WTC11 (cell line): ENCODE measurements at regions not wholly inside any gene's neighbourhood (a gene's known extent, or its start where the extent isn't known, plus 50 kb on each side); places are given as distances from the start of the nearest gene placed in this dataset.

Experiments used
- ATAC-seq: fragments of 200-7000 bp; cut with Tn5 transposase; 2 replicates; pipeline ENCODE4 v1.10.0; 2021; ENCODE audit warnings: mild to moderate bottlenecking, moderate library complexity
- CTCF ChIA-PET: fragments of 300-600 bp; sonication (Branson Sonifier 250); formaldehyde crosslinking; loops from one replicate; lab custom pipeline; 2021; ENCODE audit warnings: antibody characterized with exemption; lab: Charles Lee
- POLR2A ChIA-PET: fragments of 350-600 bp; sonication (Branson Sonifier 250); formaldehyde crosslinking; loops from one replicate; lab custom pipeline; 2021; ENCODE audit warnings: antibody characterized with exemption; lab: Charles Lee
- DNase-seq: peaks from one replicate; pipeline ENCODE4 v3.0.0; 2021; ENCODE audit warnings: low spot score
- H3K27ac Mint-ChIP-seq: 2 replicates; pipeline ENCODE4 v1.8.0; 2021; ENCODE audit warnings: mixed read lengths
- H3K27me3 Mint-ChIP-seq: 2 replicates; pipeline ENCODE4 v1.8.0; 2021; ENCODE audit warnings: low read depth, mild to moderate bottlenecking, moderate library complexity, mixed read lengths
- H3K36me3 Mint-ChIP-seq: 2 replicates; pipeline ENCODE4 v1.8.0; 2021; ENCODE audit warnings: mixed read lengths
- H3K4me1 Mint-ChIP-seq: 2 replicates; pipeline ENCODE4 v1.8.0; 2022; ENCODE audit warnings: mixed read lengths
- H3K4me3 Mint-ChIP-seq: 2 replicates; pipeline ENCODE4 v1.8.0; 2021; ENCODE audit warnings: mild to moderate bottlenecking, moderate library complexity, mixed read lengths
- H3K9me3 Mint-ChIP-seq: 2 replicates; pipeline ENCODE4 v1.8.0; 2021; ENCODE audit warnings: mixed read lengths
- ARID4B ChIP-seq: sonication (generic); formaldehyde crosslinking; IDR thresholded peaks from 2 replicates; pipeline ENCODE4 v1.8.0; 2023; ENCODE audit warnings: missing genetic modification reagents, mild to moderate bottlenecking, borderline replicate concordance
- ATF1 ChIP-seq: sonication (generic); formaldehyde crosslinking; IDR thresholded peaks from 2 replicates; pipeline ENCODE4 v1.8.1; 2023; ENCODE audit warnings: mild to moderate bottlenecking, moderate library complexity, missing genetic modification reagents
- CBFB ChIP-seq: sonication (generic); formaldehyde crosslinking; IDR thresholded peaks from 2 replicates; pipeline ENCODE4 v1.8.1; 2022; ENCODE audit warnings: mild to moderate bottlenecking, low read depth, missing genetic modification reagents
- E2F1 ChIP-seq: sonication (generic); formaldehyde crosslinking; IDR thresholded peaks from 2 replicates; pipeline ENCODE4 v1.8.0; 2022; ENCODE audit warnings: mild to moderate bottlenecking, missing genetic modification reagents
- ELF4 ChIP-seq: sonication (generic); formaldehyde crosslinking; IDR thresholded peaks from 2 replicates; pipeline ENCODE4 v1.8.1; 2022; ENCODE audit warnings: low read depth, mild to moderate bottlenecking, moderate library complexity, missing genetic modification reagents
- GRHL2 ChIP-seq: fragments of 250-450 bp; sonication (Bioruptor Pico); IDR thresholded peaks from 2 replicates; pipeline ENCODE4 v1.8.0; 2022; ENCODE audit warnings: mild to moderate bottlenecking, moderate library complexity; ENCODE audit not compliant: insufficient replicate concordance, severe bottlenecking
- JUN ChIP-seq: sonication (generic); formaldehyde crosslinking; IDR thresholded peaks from 2 replicates; pipeline ENCODE4 v1.8.0; 2023; ENCODE audit warnings: mild to moderate bottlenecking, missing genetic modification reagents
- MYBL2 ChIP-seq: sonication (generic); formaldehyde crosslinking; IDR thresholded peaks from 2 replicates; pipeline ENCODE4 v1.8.1; 2023; ENCODE audit warnings: mild to moderate bottlenecking, moderate library complexity, missing genetic modification reagents
- PRRX2 ChIP-seq: fragments of 250-450 bp; sonication (Bioruptor Pico); IDR thresholded peaks from 2 replicates; pipeline ENCODE4 v1.8.0; 2021; ENCODE audit warnings: mild to moderate bottlenecking
- SOX15 ChIP-seq: fragments of 250-450 bp; sonication (Bioruptor Pico); IDR thresholded peaks from 2 replicates; pipeline ENCODE4 v1.9.0; 2021; ENCODE audit warnings: mild to moderate bottlenecking
- USF1 ChIP-seq: sonication (generic); formaldehyde crosslinking; IDR thresholded peaks from 2 replicates; pipeline ENCODE4 v1.8.0; 2022; ENCODE audit warnings: mild to moderate bottlenecking, missing genetic modification reagents
- ZNF121 ChIP-seq: sonication (generic); formaldehyde crosslinking; IDR thresholded peaks from 2 replicates; pipeline ENCODE4 v1.8.0; 2023; ENCODE audit warnings: missing genetic modification reagents
- ZNF317 ChIP-seq: sonication (generic); formaldehyde crosslinking; IDR thresholded peaks from 2 replicates; pipeline ENCODE4 v1.8.1; 2023; ENCODE audit warnings: low read depth, mild to moderate bottlenecking, moderate library complexity, missing genetic modification reagents, borderline replicate concordance
- TF ChIP-seq, protein P1 (sequence below): sonication (generic); formaldehyde crosslinking; IDR thresholded peaks from 2 replicates; pipeline ENCODE4 v1.8.0; 2022; ENCODE audit warnings: mild to moderate bottlenecking, missing genetic modification reagents
- TF ChIP-seq, protein P2 (sequence below): fragments of 250-450 bp; sonication (Bioruptor Pico); IDR thresholded peaks from 2 replicates; pipeline ENCODE4 v1.9.0; 2021; ENCODE audit warnings: mild to moderate bottlenecking, borderline replicate concordance

DNA sequence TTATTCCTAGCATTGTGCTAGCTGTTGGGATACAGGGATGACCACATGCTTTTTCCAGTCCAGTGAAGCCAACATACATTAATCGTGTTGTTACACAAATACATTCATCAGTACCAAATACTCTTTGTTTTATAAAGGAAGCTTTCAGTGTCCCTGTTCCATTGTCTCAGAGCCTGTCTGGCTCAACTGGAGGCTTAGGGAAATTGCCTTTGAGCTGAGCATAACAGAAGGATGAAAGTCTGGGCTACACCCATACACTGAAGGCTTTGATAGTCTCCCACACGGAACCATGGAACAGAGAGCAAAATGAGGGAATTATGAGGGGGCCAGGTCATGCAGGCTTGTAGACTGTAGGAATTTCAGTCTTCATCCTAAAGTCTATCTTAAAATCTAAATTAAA is 126.4 kb upstream of the KCNQ5 start:
- ATAC-seq: no peak
- DNase-seq: no peak
- Mint-ChIP-seq H3K36me3 (peaks cover 4% of the 10 kb centered on the region), H3K9me3 (peaks cover 3% of the 10 kb centered on the region), H3K27me3 (no peaks in the 10 kb centered on the region), H3K4me3 (no peak overlapping the region), H3K4me1 (no peaks in the 10 kb centered on the region), H3K27ac (no peak overlapping the region)
- POLR2A ChIA-PET: no interaction called here
- CTCF ChIA-PET: no interaction called here
- TF ChIP-seq ZNF121: no peak
- TF ChIP-seq, protein P1, sequence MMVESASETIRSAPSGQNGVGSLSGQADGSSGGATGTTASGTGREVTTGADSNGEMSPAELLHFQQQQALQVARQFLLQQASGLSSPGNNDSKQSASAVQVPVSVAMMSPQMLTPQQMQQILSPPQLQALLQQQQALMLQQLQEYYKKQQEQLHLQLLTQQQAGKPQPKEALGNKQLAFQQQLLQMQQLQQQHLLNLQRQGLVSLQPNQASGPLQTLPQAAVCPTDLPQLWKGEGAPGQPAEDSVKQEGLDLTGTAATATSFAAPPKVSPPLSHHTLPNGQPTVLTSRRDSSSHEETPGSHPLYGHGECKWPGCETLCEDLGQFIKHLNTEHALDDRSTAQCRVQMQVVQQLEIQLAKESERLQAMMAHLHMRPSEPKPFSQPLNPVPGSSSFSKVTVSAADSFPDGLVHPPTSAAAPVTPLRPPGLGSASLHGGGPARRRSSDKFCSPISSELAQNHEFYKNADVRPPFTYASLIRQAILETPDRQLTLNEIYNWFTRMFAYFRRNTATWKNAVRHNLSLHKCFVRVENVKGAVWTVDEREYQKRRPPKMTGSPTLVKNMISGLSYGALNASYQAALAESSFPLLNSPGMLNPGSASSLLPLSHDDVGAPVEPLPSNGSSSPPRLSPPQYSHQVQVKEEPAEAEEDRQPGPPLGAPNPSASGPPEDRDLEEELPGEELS: no peak
- TF ChIP-seq ELF4: no peak
- TF ChIP-seq USF1: no peak
- no peak for TF ChIP-seq PRRX2 (CRISPR knock-in tag)
- TF ChIP-seq ATF1 (CRISPR knock-in tag): no peak
- no peak for TF ChIP-seq SOX15 (CRISPR knock-in tag)
- no peak for TF ChIP-seq MYBL2 (CRISPR knock-in tag)
- no peak for TF ChIP-seq GRHL2 (CRISPR knock-in tag)
- no peak for TF ChIP-seq E2F1 (CRISPR knock-in tag)
- no peak for TF ChIP-seq CBFB (CRISPR knock-in tag)
- no peak for TF ChIP-seq ZNF317 (CRISPR knock-in tag)
- TF ChIP-seq, protein P2, sequence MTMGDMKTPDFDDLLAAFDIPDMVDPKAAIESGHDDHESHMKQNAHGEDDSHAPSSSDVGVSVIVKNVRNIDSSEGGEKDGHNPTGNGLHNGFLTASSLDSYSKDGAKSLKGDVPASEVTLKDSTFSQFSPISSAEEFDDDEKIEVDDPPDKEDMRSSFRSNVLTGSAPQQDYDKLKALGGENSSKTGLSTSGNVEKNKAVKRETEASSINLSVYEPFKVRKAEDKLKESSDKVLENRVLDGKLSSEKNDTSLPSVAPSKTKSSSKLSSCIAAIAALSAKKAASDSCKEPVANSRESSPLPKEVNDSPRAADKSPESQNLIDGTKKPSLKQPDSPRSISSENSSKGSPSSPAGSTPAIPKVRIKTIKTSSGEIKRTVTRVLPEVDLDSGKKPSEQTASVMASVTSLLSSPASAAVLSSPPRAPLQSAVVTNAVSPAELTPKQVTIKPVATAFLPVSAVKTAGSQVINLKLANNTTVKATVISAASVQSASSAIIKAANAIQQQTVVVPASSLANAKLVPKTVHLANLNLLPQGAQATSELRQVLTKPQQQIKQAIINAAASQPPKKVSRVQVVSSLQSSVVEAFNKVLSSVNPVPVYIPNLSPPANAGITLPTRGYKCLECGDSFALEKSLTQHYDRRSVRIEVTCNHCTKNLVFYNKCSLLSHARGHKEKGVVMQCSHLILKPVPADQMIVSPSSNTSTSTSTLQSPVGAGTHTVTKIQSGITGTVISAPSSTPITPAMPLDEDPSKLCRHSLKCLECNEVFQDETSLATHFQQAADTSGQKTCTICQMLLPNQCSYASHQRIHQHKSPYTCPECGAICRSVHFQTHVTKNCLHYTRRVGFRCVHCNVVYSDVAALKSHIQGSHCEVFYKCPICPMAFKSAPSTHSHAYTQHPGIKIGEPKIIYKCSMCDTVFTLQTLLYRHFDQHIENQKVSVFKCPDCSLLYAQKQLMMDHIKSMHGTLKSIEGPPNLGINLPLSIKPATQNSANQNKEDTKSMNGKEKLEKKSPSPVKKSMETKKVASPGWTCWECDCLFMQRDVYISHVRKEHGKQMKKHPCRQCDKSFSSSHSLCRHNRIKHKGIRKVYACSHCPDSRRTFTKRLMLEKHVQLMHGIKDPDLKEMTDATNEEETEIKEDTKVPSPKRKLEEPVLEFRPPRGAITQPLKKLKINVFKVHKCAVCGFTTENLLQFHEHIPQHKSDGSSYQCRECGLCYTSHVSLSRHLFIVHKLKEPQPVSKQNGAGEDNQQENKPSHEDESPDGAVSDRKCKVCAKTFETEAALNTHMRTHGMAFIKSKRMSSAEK (CRISPR knock-in tag): no peak
- TF ChIP-seq ARID4B (CRISPR knock-in tag): no peak
- no peak for TF ChIP-seq JUN
- TF ChIP-seq, all 79 proteins: peak for 0
